H1 (cell line): ENCODE measurements at regions not wholly inside any gene's neighbourhood (a gene's known extent, or its start where the extent isn't known, plus 50 kb on each side); places are given as distances from the start of the nearest gene placed in this dataset.

Source experiments
- CTCF ChIA-PET: fragments of 300-600 bp; sonication (Branson Sonifier 250); formaldehyde crosslinking; loops from one replicate; lab custom pipeline; 2021; ENCODE audit not compliant: partially characterized antibody; lab: Charles Lee
- POLR2A ChIA-PET: fragments of 300-600 bp; sonication (Branson Sonifier 250); formaldehyde crosslinking; loops from one replicate; lab custom pipeline; 2021; ENCODE audit warnings: inconsistent platforms; ENCODE audit not compliant: partially characterized antibody; lab: Charles Lee
- DNase-seq, 2 experiments: peaks; one replicate each; pipeline versions ENCODE4 v3.0.0 to v3.0.0-alpha.2; 2010 to 2022; ENCODE audit warnings: low spot score in 2 of 2, low read depth in 1 of 2, mixed read lengths in 1 of 2
- FAIRE-seq: peaks from 2 replicates; lab custom pipeline; 2011; peaks lifted over from hg19 to GRCh38; lab: Jason Lieb, UNC
- H2AFZ ChIP-seq: 2 replicates; pipeline ENCODE4 v1.8.1; 2012; ENCODE audit warnings: low read length, inconsistent platforms
- H2AK5ac ChIP-seq: 2 replicates; pipeline ENCODE4 v1.6.1; 2013; ENCODE audit warnings: low read depth, low read length
- H2BK120ac ChIP-seq: replicated peaks from 2 replicates; pipeline ENCODE3; 2013; ENCODE audit warnings: low read depth, low read length, inconsistent platforms
- H2BK12ac ChIP-seq: 2 replicates; pipeline ENCODE4 v1.6.1; 2013; ENCODE audit warnings: low read depth, low read length
- H2BK15ac ChIP-seq: 2 replicates; pipeline ENCODE4 v1.6.1; 2013; ENCODE audit warnings: low read length
- H2BK20ac ChIP-seq: 2 replicates; pipeline ENCODE4 v1.6.1; 2013; ENCODE audit warnings: low read length
- H2BK5ac ChIP-seq: 2 replicates; pipeline ENCODE4 v1.6.1; 2013; ENCODE audit warnings: low read depth, low read length
- H3K14ac ChIP-seq: 2 replicates; pipeline ENCODE4 v1.6.1; 2013; ENCODE audit warnings: inconsistent platforms; ENCODE audit not compliant: insufficient read length
- H3K18ac ChIP-seq: 2 replicates; pipeline ENCODE4 v1.6.1; 2013; ENCODE audit warnings: low read length; ENCODE audit errors: extremely low read depth
- H3K23ac ChIP-seq: 2 replicates; pipeline ENCODE4 v1.6.1; 2013; ENCODE audit warnings: inconsistent platforms; ENCODE audit not compliant: insufficient read length
- H3K23me2 ChIP-seq: 2 replicates; pipeline ENCODE4 v1.6.1; 2013; ENCODE audit warnings: low read depth, low read length
- H3K27ac ChIP-seq: 2 replicates; pipeline ENCODE4 v1.6.1; 2011; ENCODE audit warnings: low read depth, low read length, inconsistent platforms
- H3K27me3 ChIP-seq, 4 experiments: replicated peaks in 1 of 4; 1 replicate in 1 of 4; 2 replicates in 3 of 4; pipeline versions ENCODE4 v1.6.1 to v1.8.1; 2011 to 2013; ENCODE audit warnings: low read length in 3 of 4, mild to moderate bottlenecking in 3 of 4, inconsistent platforms in 2 of 4, mixed read lengths in 2 of 4, moderate library complexity in 1 of 4; ENCODE audit not compliant: control insufficient read depth in 3 of 4, insufficient read depth in 3 of 4; ENCODE audit errors: extremely low read depth in 1 of 4
- H3K36me3 ChIP-seq, 4 experiments: 2 replicates each; pipeline versions ENCODE4 v1.6.1 to v1.8.1; 2011 to 2013; ENCODE audit warnings: mild to moderate bottlenecking in 4 of 4, low read length in 3 of 4, moderate library complexity in 2 of 4, control low read depth in 1 of 4, inconsistent platforms in 1 of 4; ENCODE audit not compliant: insufficient read depth in 4 of 4, control insufficient read depth in 2 of 4
- H3K4ac ChIP-seq: replicated peaks from 2 replicates; pipeline ENCODE3; 2013; ENCODE audit warnings: low read length, low read depth, mixed read lengths, inconsistent platforms; ENCODE audit not compliant: insufficient read length
- H3K4me1 ChIP-seq, 4 experiments: replicated peaks in 1 of 4; 1 replicate in 1 of 4; 2 replicates in 3 of 4; pipeline versions ENCODE4 v1.6.1 to v1.8.1; 2011 to 2013; ENCODE audit warnings: low read length in 3 of 4, inconsistent platforms in 2 of 4, mixed read lengths in 1 of 4; ENCODE audit not compliant: insufficient read depth in 4 of 4, control insufficient read depth in 3 of 4
- H3K4me2 ChIP-seq, 2 experiments: 2 replicates each; pipeline versions ENCODE4 v1.6.1 to v1.8.1; 2011 to 2013; ENCODE audit warnings: low read depth in 2 of 2, low read length in 2 of 2, control low read depth in 1 of 2, inconsistent platforms in 1 of 2, mild to moderate bottlenecking in 1 of 2; ENCODE audit not compliant: insufficient read depth in 1 of 2
- H3K4me3 ChIP-seq, 4 experiments: fragments of 200-600, 300-600 bp in 1 of 4; sonication (generic), shearing (Covaris generic), sonication (Bioruptor Twin) in 1 of 4; 2 replicates each; pipeline versions ENCODE4 v1.5.1 to v1.8.1; 2011 to 2016; ENCODE audit warnings: low read length in 4 of 4, low read depth in 3 of 4, control low read depth in 2 of 4, inconsistent platforms in 2 of 4, mild to moderate bottlenecking in 2 of 4, mixed read lengths in 1 of 4, moderate library complexity in 1 of 4; ENCODE audit not compliant: insufficient read depth in 2 of 4; ENCODE audit errors: extremely low read depth in 1 of 4
- H3K56ac ChIP-seq: replicated peaks from 2 replicates; pipeline ENCODE3; 2013; ENCODE audit warnings: low read depth, mild to moderate bottlenecking, mixed read lengths, low read length, inconsistent platforms; ENCODE audit not compliant: insufficient read length
- H3K79me1 ChIP-seq: 2 replicates; pipeline ENCODE4 v1.6.1; 2013; ENCODE audit warnings: low read depth, low read length, control low read depth
- H3K79me2 ChIP-seq, 2 experiments: 2 replicates each; pipeline versions ENCODE4 v1.6.1 to v1.8.1; 2012 to 2013; ENCODE audit warnings: low read length in 2 of 2, mild to moderate bottlenecking in 2 of 2, inconsistent platforms in 1 of 2; ENCODE audit not compliant: insufficient read depth in 2 of 2, control insufficient read depth in 1 of 2
- H3K9ac ChIP-seq, 4 experiments: replicated peaks in 1 of 4; 1 replicate in 1 of 4; 2 replicates in 3 of 4; pipeline versions ENCODE4 v1.6.1 to v1.8.1; 2011 to 2013; ENCODE audit warnings: low read depth in 3 of 4, low read length in 3 of 4, control low read depth in 2 of 4, mild to moderate bottlenecking in 2 of 4, moderate library complexity in 2 of 4, inconsistent platforms in 1 of 4; ENCODE audit errors: extremely low read depth in 1 of 4
- H3K9me3 ChIP-seq, 2 experiments: 2 replicates each; pipeline versions ENCODE4 v1.6.1 to v1.8.1; 2012 to 2013; ENCODE audit warnings: mild to moderate bottlenecking in 2 of 2, moderate library complexity in 2 of 2, control low read depth in 1 of 2, inconsistent platforms in 1 of 2, low read depth in 1 of 2, low read length in 1 of 2, mixed read lengths in 1 of 2; ENCODE audit not compliant: insufficient read depth in 2 of 2
- H4K20me1 ChIP-seq, 2 experiments: replicated peaks in 1 of 2; 2 replicates each; pipeline versions ENCODE3 to v1.8.1; 2011 to 2013; ENCODE audit warnings: inconsistent platforms in 2 of 2, low read length in 2 of 2, mild to moderate bottlenecking in 1 of 2; ENCODE audit not compliant: insufficient read depth in 2 of 2, control insufficient read depth in 1 of 2
- H4K5ac ChIP-seq: 2 replicates; pipeline ENCODE4 v1.6.1; 2013; ENCODE audit warnings: low read length, low read depth, mixed read lengths, inconsistent platforms; ENCODE audit not compliant: insufficient read length
- H4K8ac ChIP-seq: 2 replicates; pipeline ENCODE4 v1.8.0; 2013; ENCODE audit warnings: mild to moderate bottlenecking, moderate library complexity, low read length, inconsistent platforms; ENCODE audit not compliant: insufficient read depth; ENCODE audit errors: extremely low read depth
- H4K91ac ChIP-seq: replicated peaks from 2 replicates; pipeline ENCODE3; 2013; ENCODE audit warnings: low read length, mixed read lengths, inconsistent platforms; ENCODE audit not compliant: insufficient read length
- ASH2L ChIP-seq: fragments of 200-600, 300-600 bp; sonication (generic); IDR thresholded peaks from one replicate; pipeline ENCODE4 v1.7.1; 2017; ENCODE audit warnings: low read length
- ATF2 ChIP-seq: IDR thresholded peaks from 2 replicates; pipeline ENCODE4 v1.6.1; 2012; ENCODE audit warnings: low read length, inconsistent platforms
- CHD1 ChIP-seq: IDR thresholded peaks from 2 replicates; pipeline ENCODE4 v1.6.1; 2012; ENCODE audit warnings: low read depth, low read length, improper control_type of control experiment
- HDAC6 ChIP-seq: IDR thresholded peaks from one replicate; pipeline ENCODE4 v1.7.1; 2012; ENCODE audit warnings: low read depth, mild to moderate bottlenecking, inconsistent platforms, low read length, moderate library complexity
- KDM1A ChIP-seq: fragments of 200-600, 300-600 bp; sonication (generic); IDR thresholded peaks from 2 replicates; pipeline ENCODE4 v1.7.1; 2016; ENCODE audit warnings: mild to moderate bottlenecking, low read length, borderline replicate concordance
- KDM5A ChIP-seq: fragments of 200-600 bp; IDR thresholded peaks from 2 replicates; pipeline ENCODE4 v1.7.1; 2012; ENCODE audit warnings: mild to moderate bottlenecking, low read length, inconsistent platforms, mixed read lengths
- NANOG ChIP-seq: IDR thresholded peaks from 2 replicates; pipeline ENCODE4 v1.6.1; 2011; ENCODE audit warnings: low read length, low read depth, mild to moderate bottlenecking, inconsistent platforms; ENCODE audit not compliant: insufficient read depth, poor library complexity, severe bottlenecking
- PHF8 ChIP-seq: fragments of 200-600 bp; sonication (generic); conservative IDR thresholded peaks from 2 replicates; pipeline ENCODE4 v1.7.1; 2012; ENCODE audit warnings: low read depth, mild to moderate bottlenecking, inconsistent platforms, low read length, moderate library complexity
- SP1 ChIP-seq: IDR thresholded peaks from 2 replicates; pipeline ENCODE4 v1.6.1; 2011; ENCODE audit warnings: low read depth, low read length
- SUZ12 ChIP-seq: fragments of 200-600 bp; sonication (generic); IDR thresholded peaks from 2 replicates; pipeline ENCODE4 v1.6.1; 2012; ENCODE audit warnings: mild to moderate bottlenecking, inconsistent platforms, low read length, moderate library complexity, mixed read lengths
- TBP ChIP-seq: IDR thresholded peaks from 2 replicates; pipeline ENCODE4 v1.6.1; 2011; ENCODE audit warnings: low read depth, low read length, improper control_type of control experiment
- TCF12 ChIP-seq: IDR thresholded peaks from 2 replicates; pipeline ENCODE4 v1.6.1; 2011; ENCODE audit warnings: low read depth, mild to moderate bottlenecking, low read length
- WGBS, 2 experiments: shearing (Covaris generic) in 1 of 2; methylation state at CpG; one replicate each; pipeline versions ENCODE4 v1.1.6 to v1.1.7; 2013 to 2015; ENCODE audit warnings: low lambda C conversion rate in 2 of 2, mixed read lengths in 2 of 2, inconsistent platforms in 1 of 2, low coverage in 1 of 2, missing lambda C conversion rate in 1 of 2; ENCODE audit not compliant: insufficient replicate concordance in 2 of 2, insufficient coverage in 1 of 2, insufficient read length in 1 of 2; ENCODE audit errors: extremely low coverage in 1 of 2, missing lambda C conversion rate in 1 of 2; 5-methylcytosine and 5-hydroxymethylcytosine counted together

GRCh38 chr2:181318504-181319280 lies 138.5 kb upstream of the ITGA4 start:
- Histone ChIP-seq H3K9ac (no peak overlapping the region), H4K8ac (no peak overlapping the region), H3K4me3 (no peak overlapping the region), H2BK5ac (no peak overlapping the region), H3K27me3 (no peaks in the 10 kb centered on the region), H3K36me3 (no peaks in the 10 kb centered on the region), H2BK12ac (no peak overlapping the region), H3K56ac (no peak overlapping the region), H3K14ac (no peak overlapping the region), H3K4me1 (peaks cover 0 to 6% (median 1%) of the 10 kb centered on the region in 4 experiments; a peak in 2 of 7 replicates), H2BK120ac (no peak overlapping the region), H3K23me2 (no peaks in the 10 kb centered on the region), H2BK15ac (no peak overlapping the region), H4K20me1 (no peaks in the 10 kb centered on the region), H3K23ac (no peak overlapping the region), H3K27ac (no peak overlapping the region), H2BK20ac (no peak overlapping the region), H4K5ac (no peak overlapping the region), H3K79me1 (no peaks in the 10 kb centered on the region), H3K4me2 (no peak overlapping the region), H3K9me3 (no peaks in the 10 kb centered on the region), H3K18ac (no peak overlapping the region), H2AK5ac (no peak overlapping the region), H4K91ac (no peak overlapping the region), H2AFZ (no peak overlapping the region), H3K79me2 (no peaks in the 10 kb centered on the region), H3K4ac (no peak overlapping the region)
- FAIRE-seq (no peak), DNase-seq (no peak)
- ChIA-PET POLR2A (no interaction called here), CTCF (interaction anchor here (0.6 to 1.2 kb wide), 6 partner anchors 19 to 715 kb away, joined by 3 read pairs; no protein-coding TSS in a partner anchor)
- 88% methylated on average over 3 of the region's 3 CpGs; no CpG with 5 or more reads in 1 of the 2 experiments for WGBS, 2 experiments
- TF ChIP-seq NANOG: no peak
- no peak for TF ChIP-seq SUZ12
- TF ChIP-seq TBP: no peak
- no peak for TF ChIP-seq CHD1
- no peak for TF ChIP-seq HDAC6
- no peak for TF ChIP-seq KDM1A
- no peak for TF ChIP-seq SP1
- no peak for TF ChIP-seq ATF2
- no peak for TF ChIP-seq ASH2L
- no peak for TF ChIP-seq PHF8
- TF ChIP-seq TCF12: no peak
- TF ChIP-seq KDM5A: no peak
